ENCODE measurements at regions not wholly inside any gene's neighbourhood (a gene's known extent, or its start where the extent isn't known, plus 50 kb on each side); places are given as distances from the start of the nearest gene placed in this dataset.

- in situ Hi-C loops (cut with MboI; ENCODE audit: low sequenced_read_pairs): loop anchor here (10.0 to 25.0 kb wide), 3 partner anchors 152 to 812 kb away; partner anchors contain the start of gene COG1
These were observed 441.9 kb downstream of the SOX9 start for GRCh38 chr17:72562615-72563188.

- in situ Hi-C loops (cut with MboI; ENCODE audit: low sequenced_read_pairs): loop anchor here (10.0 to 25.0 kb wide), 3 partner anchors 151 to 811 kb away; partner anchors contain the start of gene COG1
These were observed 443.1 kb downstream of the SOX9 start for GRCh38 chr17:72563952-72564351.

DNA sequence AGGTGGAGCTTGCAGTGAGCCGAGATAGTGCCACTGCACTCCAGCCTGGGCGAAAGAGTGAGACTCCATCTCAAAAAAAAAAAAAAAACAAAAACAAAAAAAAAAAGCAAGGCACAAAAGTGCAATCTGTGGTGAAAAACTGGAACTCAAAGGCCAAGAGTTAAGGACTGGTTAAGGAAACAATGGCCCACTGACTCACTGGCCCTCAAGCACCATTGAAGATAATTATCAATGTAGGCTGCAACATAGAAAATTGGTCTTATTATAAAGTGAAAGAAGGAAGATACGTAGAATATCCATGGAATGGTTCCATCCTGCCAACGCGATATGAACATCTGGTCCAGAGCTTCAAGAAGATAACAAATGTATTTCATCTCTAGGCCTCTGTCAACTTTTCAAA is 444.2 kb downstream of the SOX9 start:
- in situ Hi-C loops (cut with MboI; ENCODE audit: low sequenced_read_pairs): loop anchor here (10.0 to 25.0 kb wide), 3 partner anchors 150 to 810 kb away; partner anchors contain the start of gene COG1

GRCh38 chr17:72565758-72566157 is 444.9 kb downstream of the SOX9 start:
- in situ Hi-C loops (cut with MboI; ENCODE audit: low sequenced_read_pairs): loop anchor here (10.0 to 25.0 kb wide), 3 partner anchors 149 to 809 kb away; partner anchors contain the start of gene COG1

DNA sequence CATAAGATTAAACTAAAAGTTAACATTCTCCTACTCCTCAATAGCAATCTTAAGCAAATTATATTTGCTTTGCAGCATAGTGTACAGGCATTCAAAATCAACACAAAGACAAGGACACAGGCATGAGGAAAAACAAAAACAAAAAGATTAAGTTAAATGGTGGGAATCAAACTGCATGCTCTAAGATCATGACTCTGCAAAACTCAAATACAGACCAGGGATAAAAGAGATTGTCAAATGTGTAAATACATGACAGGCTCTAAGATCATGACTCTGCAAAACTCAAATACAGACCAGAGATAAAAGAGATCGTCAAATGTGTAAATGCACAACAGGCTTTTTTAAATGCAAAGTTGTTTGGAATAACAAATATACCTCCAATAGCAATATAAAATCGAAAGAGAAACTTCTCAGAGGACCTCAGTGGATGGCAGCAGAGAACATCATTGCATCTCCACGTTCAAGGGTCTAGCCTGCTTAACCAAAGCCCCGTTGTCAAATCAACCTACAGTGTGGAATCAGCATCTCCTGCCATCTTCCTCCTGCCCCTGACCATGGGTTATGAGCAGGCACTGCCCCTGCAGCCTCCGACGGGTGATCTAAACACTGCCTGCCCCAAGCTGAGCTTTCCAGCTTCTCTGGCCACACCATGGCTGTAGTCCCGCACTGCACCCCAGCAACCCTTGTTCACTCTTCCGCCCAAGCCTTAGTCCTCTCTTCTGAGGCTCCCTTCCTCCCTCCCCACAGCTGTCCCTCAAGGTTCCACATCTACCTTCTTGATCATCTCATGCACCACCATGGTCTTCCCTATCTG is 446.1 kb downstream of the SOX9 start:
- in situ Hi-C loops (cut with MboI; ENCODE audit: low sequenced_read_pairs): loop anchor here (10.0 to 25.0 kb wide), 3 partner anchors 148 to 808 kb away; partner anchors contain the start of gene COG1

DNA sequence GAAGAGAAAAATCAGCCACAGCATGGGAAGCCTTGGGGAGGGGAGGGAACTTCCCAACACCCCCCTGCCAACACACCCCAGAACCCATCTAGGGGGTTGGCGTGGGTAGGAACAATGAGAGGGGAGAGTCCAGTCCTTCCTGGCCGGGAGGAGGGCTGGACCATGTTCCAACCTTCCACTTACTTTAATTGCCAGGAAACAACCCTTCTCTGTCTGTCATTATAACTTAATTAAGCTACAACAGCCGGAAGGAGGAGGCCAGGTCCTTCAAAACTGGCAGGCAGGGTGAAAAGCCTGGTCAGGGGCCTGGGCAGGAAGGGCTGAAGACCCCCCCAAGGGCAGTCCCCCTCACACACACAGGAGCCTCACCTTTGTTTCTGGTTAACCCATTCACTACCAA is 447.0 kb downstream of the SOX9 start:
- in situ Hi-C loops (cut with MboI; ENCODE audit: low sequenced_read_pairs): loop anchor here (10.0 to 25.0 kb wide), 3 partner anchors 147 to 807 kb away; partner anchors contain the start of gene COG1

GRCh38 chr17:72569148-72569946 is 448.5 kb downstream of the SOX9 start:
- in situ Hi-C loops (cut with MboI; ENCODE audit: low sequenced_read_pairs): loop anchor here (10.0 to 25.0 kb wide), 3 partner anchors 145 to 805 kb away; partner anchors contain the start of gene COG1

DNA sequence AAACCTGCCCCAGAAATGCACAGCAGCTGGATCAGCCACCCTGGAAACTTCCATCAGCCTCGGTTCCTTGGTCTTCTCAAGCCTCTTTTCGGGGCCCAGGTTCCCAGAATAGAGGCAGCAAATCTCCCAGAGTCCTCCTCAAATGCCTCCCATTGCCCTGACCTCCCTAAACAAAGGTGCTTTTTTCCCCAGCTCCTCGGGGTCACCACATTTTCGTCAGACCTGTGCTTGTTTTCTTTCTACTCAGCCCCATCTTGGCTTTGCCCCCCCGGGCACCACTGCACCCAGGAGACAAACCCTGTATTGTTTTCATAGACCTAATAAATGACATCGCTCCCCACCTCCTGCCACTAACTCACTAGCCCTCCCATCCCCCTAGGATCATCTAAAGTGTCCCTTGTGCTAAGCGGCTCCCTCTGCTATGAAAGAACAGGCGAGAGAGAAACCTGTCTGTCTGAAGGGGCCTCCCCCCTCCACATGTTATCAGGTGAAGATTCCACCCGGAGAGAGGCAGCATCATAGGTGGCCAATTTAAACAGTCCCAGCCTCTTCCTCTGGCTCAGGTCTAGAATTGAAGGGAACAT is 451.1 kb downstream of the SOX9 start:
- in situ Hi-C loops (cut with MboI; ENCODE audit: low sequenced_read_pairs): loop anchor here (25.0 kb wide), 1 partner anchor 615 kb away; the partner anchor contains the start of gene COG1

DNA sequence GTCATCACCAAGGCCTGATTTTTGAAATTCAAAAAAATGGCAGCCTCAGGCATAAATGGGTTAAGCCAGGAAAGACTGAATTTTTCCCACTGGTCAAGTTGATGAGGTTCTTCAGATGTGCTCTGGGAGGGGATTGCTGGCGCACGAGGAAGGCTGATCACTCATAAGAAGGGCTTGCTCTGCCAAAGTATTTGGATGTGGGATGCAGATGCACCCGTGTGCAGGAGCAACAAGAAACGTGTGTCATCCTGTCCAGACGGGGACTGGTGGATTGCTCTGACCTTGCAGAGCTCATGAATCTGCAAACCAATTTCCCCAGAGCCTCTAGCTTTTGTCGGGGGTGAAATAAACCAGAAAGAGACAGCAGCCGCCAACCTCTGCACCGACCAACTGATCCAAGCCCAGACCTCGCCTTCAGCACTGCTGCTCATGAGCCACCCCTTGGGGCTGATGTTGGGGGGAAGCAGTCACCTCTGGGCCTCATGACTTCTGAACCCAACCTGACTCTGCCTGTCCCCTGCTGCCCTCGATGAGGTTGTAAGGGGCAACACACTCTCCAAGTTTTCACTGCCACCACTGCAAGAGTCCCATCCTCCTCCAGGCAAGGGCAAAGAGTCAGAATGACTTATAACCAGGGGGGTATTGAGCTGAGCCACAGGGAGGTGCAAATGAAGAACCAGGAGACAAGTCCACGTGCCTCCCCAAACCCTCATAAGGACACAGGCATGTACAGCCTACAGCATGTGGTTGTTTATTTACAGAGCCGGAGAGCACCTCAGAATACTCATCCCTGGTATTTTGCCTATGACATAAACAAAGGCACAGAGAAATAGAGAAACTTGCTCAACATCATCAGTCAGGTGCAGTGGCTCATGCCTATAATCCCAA is 452.0 kb downstream of the SOX9 start:
- in situ Hi-C loops (cut with MboI; ENCODE audit: low sequenced_read_pairs): loop anchor here (25.0 kb wide), 1 partner anchor 614 kb away; the partner anchor contains the start of gene COG1

- in situ Hi-C loops (cut with MboI; ENCODE audit: low sequenced_read_pairs): loop anchor here (25.0 kb wide), 1 partner anchor 614 kb away; the partner anchor contains the start of gene COG1
These were observed 452.6 kb downstream of the SOX9 start for GRCh38 chr17:72573492-72573801.

- in situ Hi-C loops (cut with MboI; ENCODE audit: low sequenced_read_pairs): loop anchor here (25.0 kb wide), 1 partner anchor 612 kb away; the partner anchor contains the start of gene COG1
These were observed 454.1 kb downstream of the SOX9 start for GRCh38 chr17:72574675-72575510.

DNA sequence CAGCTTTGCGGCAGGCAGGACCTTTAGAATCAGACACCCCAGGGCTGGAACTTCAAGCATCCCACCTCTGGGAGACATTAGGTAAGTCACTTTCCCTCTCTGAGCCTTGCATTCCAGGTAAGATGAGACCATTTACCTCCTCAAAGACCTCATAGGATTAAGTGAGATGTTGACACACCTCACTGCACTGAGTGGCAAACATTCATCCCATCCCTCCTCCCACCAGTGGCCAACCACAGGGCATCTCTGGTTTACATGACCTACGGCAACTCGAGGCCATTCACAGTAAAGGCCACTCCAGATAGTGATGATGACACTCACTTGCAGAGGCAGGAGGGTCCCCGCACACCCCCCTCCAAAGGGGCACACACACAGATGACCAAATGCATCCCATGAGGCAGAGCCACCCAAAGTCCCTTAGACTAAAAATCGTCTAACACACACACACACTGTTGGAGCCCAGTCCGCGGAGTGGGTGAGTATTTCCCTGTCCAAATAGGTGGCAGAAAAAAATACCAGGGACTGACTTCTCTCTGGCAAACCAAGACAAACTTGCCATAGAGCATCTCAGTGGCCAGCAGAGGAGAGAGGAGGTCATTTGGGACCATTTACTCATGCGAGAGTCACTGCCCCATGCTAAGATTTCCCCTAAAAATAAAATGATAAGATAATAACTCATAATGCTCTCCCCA is 454.9 kb downstream of the SOX9 start:
- in situ Hi-C loops (cut with MboI; ENCODE audit: low sequenced_read_pairs): no loop called here

DNA sequence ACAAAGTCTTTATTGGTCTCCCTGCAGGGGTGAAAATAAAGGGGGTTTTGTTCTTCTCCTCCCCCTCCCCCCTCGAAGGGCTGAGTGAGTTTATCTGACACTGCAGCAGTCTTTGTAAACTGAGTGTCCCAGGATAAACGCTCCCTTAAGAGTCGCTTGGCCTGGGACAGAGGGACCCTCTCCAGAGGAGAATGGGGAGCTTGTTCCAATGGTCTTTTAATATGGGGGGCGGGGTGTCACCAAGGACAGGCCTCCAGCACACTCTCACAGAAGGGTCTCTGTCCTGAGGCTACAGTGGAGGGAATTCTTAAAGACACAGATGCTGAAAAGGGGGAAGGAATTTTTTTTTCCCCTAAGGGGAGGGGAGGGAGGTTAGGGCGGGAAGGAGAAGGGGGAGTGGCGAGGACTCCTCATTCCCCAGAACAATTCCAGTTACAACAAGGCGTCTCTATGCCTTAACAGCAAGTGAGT is 455.5 kb downstream of the SOX9 start:
- in situ Hi-C loops (cut with MboI; ENCODE audit: low sequenced_read_pairs): no loop called here

GRCh38 chr17:72578817-72579470 is 458.1 kb downstream of the SOX9 start:
- in situ Hi-C loops (cut with MboI; ENCODE audit: low sequenced_read_pairs): no loop called here

DNA sequence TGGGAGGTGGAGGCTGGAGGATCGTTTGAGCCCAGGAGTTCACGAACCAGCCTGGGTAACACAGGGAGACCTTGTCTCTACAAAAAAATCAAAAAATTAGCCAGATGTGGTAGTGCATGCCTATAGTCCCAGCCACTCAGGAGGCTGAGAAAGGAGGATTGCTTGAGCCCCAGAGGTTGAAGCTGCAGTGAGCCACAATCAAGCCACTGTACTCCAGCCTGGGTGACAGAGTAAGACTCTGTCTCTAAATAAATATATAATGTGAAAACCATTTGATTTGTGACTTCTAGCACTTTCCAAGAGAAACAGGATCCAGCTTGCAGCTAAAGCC is 459.1 kb downstream of the SOX9 start:
- in situ Hi-C loops (cut with MboI; ENCODE audit: low sequenced_read_pairs): no loop called here

GRCh38 chr17:72580321-72581127 is 459.7 kb downstream of the SOX9 start:
- in situ Hi-C loops (cut with MboI; ENCODE audit: low sequenced_read_pairs): no loop called here

GRCh38 chr17:72587156-72587555 is 466.3 kb downstream of the SOX9 start:
- in situ Hi-C loops (cut with MboI; ENCODE audit: low sequenced_read_pairs): no loop called here
